ENCODE measurements at regions not wholly inside any gene's neighbourhood (a gene's known extent, or its start where the extent isn't known, plus 50 kb on each side); places are given as distances from the start of the nearest gene placed in this dataset.
"Not testable (repeated sequence)": the region's sequence is repeated elsewhere in the genome, so short reads cannot be mapped to it uniquely, and the experiment has no call there.

- peak; percentile 91 for FAIRE-seq
- DNase-seq (ENCODE audit: low spot score) = peak; percentile 81
Observed at GRCh38 chr9:81032030-81032572, 657.2 kb downstream of the TLE1 start.

- DNase-seq (ENCODE audit: low spot score) = peak; percentile 62
- FAIRE-seq = peak; percentile 84
Observed at GRCh38 chr9:81031422-81032029, 657.8 kb downstream of the TLE1 start.

- FAIRE-seq = peak; percentile 22
- DNase-seq (ENCODE audit: low spot score) = no peak
Observed at GRCh38 chr9:81030027-81030426, 659.3 kb downstream of the TLE1 start.

GRCh38 chr9:81028504-81028903 lies 660.8 kb downstream of the TLE1 start:
- DNase-seq (ENCODE audit: low spot score) (peak; percentile 97), FAIRE-seq (peak; percentile 99)

GRCh38 chr9:81022177-81022576 lies 667.2 kb downstream of the TLE1 start:
- FAIRE-seq (no peak), DNase-seq (ENCODE audit: low spot score) (no peak)

- not testable (repeated sequence) for DNase-seq (ENCODE audit: low spot score); FAIRE-seq
Observed at GRCh38 chr9:81014945-81015344, 674.4 kb downstream of the TLE1 start.

GRCh38 chr9:81013191-81013590 lies 676.2 kb downstream of the TLE1 start:
- not testable (repeated sequence) for FAIRE-seq

GRCh38 chr9:81002906-81003305 lies 686.4 kb downstream of the TLE1 start:
- DNase-seq (ENCODE audit: low spot score) (no peak), FAIRE-seq (no peak)

More at GRCh38 chr9:81013191-81013590, 676.2 kb downstream of the TLE1 start:
- DNase-seq (ENCODE audit: low spot score) = not testable (repeated sequence)

- peak; percentile 76 for DNase-seq (ENCODE audit: low spot score)
- peak; percentile 83 for FAIRE-seq
Observed at GRCh38 chr9:81002242-81002641, 687.1 kb downstream of the TLE1 start.

- FAIRE-seq (no peak), DNase-seq (ENCODE audit: low spot score) (no peak)
Observed at GRCh38 chr9:80995759-80996158, 693.6 kb downstream of the TLE1 start.

GRCh38 chr9:80994892-80995291 lies 694.5 kb downstream of the TLE1 start:
- DNase-seq (ENCODE audit: low spot score) = peak; percentile 51
- FAIRE-seq = peak; percentile 80

- DNase-seq (ENCODE audit: low spot score) = not testable (repeated sequence)
- peak; percentile 89 for FAIRE-seq
Observed at GRCh38 chr9:80985595-80985994, 703.8 kb downstream of the TLE1 start.

- DNase-seq (ENCODE audit: low spot score) = no peak
- no peak for FAIRE-seq
Observed at GRCh38 chr9:80976403-80976802, 712.9 kb downstream of the TLE1 start.

- DNase-seq (ENCODE audit: low spot score); FAIRE-seq: not testable (repeated sequence)
Observed at GRCh38 chr9:80970377-80970776, 719.0 kb downstream of the TLE1 start.

- FAIRE-seq = no peak
- DNase-seq (ENCODE audit: low spot score) = peak; percentile 75
Observed at GRCh38 chr9:80968611-80969010, 720.7 kb downstream of the TLE1 start.

GRCh38 chr9:80964914-80965313 lies 724.4 kb downstream of the TLE1 start:
- FAIRE-seq (no peak), DNase-seq (ENCODE audit: low spot score) (no peak)

- FAIRE-seq (no peak), DNase-seq (ENCODE audit: low spot score) (no peak)
Observed at GRCh38 chr9:80964374-80964773, 725.0 kb downstream of the TLE1 start.

- no peak for DNase-seq (ENCODE audit: low spot score)
- no peak for FAIRE-seq
Observed at GRCh38 chr9:80957801-80958200, 731.5 kb downstream of the TLE1 start.

GRCh38 chr9:80954521-80954920 lies 734.8 kb downstream of the TLE1 start:
- FAIRE-seq (no peak), DNase-seq (ENCODE audit: low spot score) (no peak)

GRCh38 chr9:80952363-80952922 lies 736.9 kb downstream of the TLE1 start:
- no peak for FAIRE-seq
- DNase-seq (ENCODE audit: low spot score) = no peak

- no peak for DNase-seq (ENCODE audit: low spot score)
- FAIRE-seq = no peak
Observed at GRCh38 chr9:80951675-80952074, 737.7 kb downstream of the TLE1 start.

GRCh38 chr9:80948876-80949275 lies 740.5 kb downstream of the TLE1 start:
- FAIRE-seq = no peak

GRCh38 chr9:80948066-80948465 lies 741.3 kb downstream of the TLE1 start:
- DNase-seq (ENCODE audit: low spot score) (no peak), FAIRE-seq (no peak)

More at GRCh38 chr9:80948876-80949275, 740.5 kb downstream of the TLE1 start:
- DNase-seq (ENCODE audit: low spot score) = no peak

All from RCC 7860 (cell line).